ENCODE measurements at regions not wholly inside any gene's neighbourhood (a gene's known extent, or its start where the extent isn't known, plus 50 kb on each side); places are given as distances from the start of the nearest gene placed in this dataset.

DNA sequence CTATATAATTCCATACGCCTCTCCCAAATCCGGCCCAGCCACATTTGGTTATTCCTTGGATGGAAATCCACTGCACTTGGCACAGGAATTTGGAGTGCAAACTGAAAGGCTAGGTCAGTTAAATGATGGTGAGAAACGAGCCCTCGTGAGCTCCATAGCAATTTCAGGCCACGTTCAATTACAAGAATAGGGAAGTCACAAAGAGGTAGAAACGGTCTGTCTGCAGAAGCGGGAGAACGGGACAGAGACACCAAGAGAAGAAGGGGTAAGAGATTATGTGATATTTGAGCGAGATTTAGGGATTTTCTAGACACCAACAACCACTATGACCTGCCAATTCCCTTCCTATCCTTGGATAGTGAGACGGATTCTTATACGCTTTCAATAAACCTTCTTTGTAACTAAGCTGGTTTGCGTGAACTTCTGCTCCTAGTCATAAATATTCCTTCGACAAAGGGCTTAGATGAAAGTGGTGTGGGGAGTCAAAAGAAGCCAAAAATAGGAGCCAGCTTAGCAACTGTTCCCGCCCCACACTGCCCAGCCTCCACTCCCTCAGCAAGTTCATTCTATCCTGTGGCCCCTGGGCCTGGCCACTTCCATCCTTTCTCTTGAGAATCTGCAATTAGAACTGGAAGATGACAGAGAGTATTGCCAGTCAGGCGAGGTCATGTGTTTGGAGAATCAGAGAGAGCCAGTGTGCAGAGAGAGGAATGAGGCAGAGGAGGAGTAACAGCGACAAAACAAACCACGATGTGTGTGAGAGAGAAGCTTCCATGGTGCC lies 118.4 kb downstream of the ZNF608 start:
- Histone ChIP-seq H3K9ac (ENCODE audit: control insufficient read depth, extremely low read depth, insufficient read depth, low read length) (no peak overlapping the region), H3K4me1 (ENCODE audit: control insufficient read depth, extremely low read depth, insufficient read depth, low read length) (no peaks in the 10 kb centered on the region), H3K27me3 (ENCODE audit: control insufficient read depth, extremely low read depth, insufficient read depth, low read length) (no peaks in the 10 kb centered on the region), H3K36me3 (ENCODE audit: control insufficient read depth in 2 of 2, extremely low read depth in 1 of 2, insufficient read depth in 2 of 2, low read length in 2 of 2) (no peaks in the 10 kb centered on the region), H4K20me1 (ENCODE audit: control insufficient read depth, extremely low read depth, insufficient read depth, low read length) (no peaks in the 10 kb centered on the region), H3K9me3 (ENCODE audit: control insufficient read depth, low read depth, low read length) (no peaks in the 10 kb centered on the region), H2AFZ (ENCODE audit: control insufficient read depth, low read length) (no peak overlapping the region), H3K9me1 (ENCODE audit: control insufficient read depth, extremely low read depth, insufficient read depth, low read length) (no peaks in the 10 kb centered on the region), H3K27ac (ENCODE audit: control insufficient read depth, insufficient read depth, low read length) (no peak overlapping the region), H3K4me3 (ENCODE audit: control insufficient read depth in 2 of 3, extremely low read depth in 1 of 3, insufficient read depth in 2 of 3, low read depth in 1 of 3, low read length in 3 of 3) (no peak overlapping the region), H3K79me2 (ENCODE audit: control insufficient read depth, insufficient read depth, low read length) (no peaks in the 10 kb centered on the region), H3K4me2 (ENCODE audit: control insufficient read depth, extremely low read depth, insufficient read depth, low read depth, low read length) (no peak overlapping the region)
- no peak for DNase-seq (ENCODE audit: low read depth, low spot score)
- dilution Hi-C loops (cut with MboI; ENCODE audit: extremely low pct_ligation_motif_present, low sequenced_read_pairs), result no loop called here
- no peak for TF ChIP-seq EZH2 (IDR thresholded peaks at IDR 0.05; ENCODE audit: low read length)
- TF ChIP-seq, protein P1, sequence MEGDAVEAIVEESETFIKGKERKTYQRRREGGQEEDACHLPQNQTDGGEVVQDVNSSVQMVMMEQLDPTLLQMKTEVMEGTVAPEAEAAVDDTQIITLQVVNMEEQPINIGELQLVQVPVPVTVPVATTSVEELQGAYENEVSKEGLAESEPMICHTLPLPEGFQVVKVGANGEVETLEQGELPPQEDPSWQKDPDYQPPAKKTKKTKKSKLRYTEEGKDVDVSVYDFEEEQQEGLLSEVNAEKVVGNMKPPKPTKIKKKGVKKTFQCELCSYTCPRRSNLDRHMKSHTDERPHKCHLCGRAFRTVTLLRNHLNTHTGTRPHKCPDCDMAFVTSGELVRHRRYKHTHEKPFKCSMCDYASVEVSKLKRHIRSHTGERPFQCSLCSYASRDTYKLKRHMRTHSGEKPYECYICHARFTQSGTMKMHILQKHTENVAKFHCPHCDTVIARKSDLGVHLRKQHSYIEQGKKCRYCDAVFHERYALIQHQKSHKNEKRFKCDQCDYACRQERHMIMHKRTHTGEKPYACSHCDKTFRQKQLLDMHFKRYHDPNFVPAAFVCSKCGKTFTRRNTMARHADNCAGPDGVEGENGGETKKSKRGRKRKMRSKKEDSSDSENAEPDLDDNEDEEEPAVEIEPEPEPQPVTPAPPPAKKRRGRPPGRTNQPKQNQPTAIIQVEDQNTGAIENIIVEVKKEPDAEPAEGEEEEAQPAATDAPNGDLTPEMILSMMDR (optimal IDR thresholded peaks at IDR 0.05 in 1 of 3, IDR thresholded peaks at IDR 0.05 in 1 of 3, conservative IDR thresholded peaks at IDR 0.05 in 1 of 3; ENCODE audit: extremely low read depth in 1 of 3, insufficient read depth in 2 of 3, low read length in 3 of 3), result no peak
- no peak for FAIRE-seq

DNA sequence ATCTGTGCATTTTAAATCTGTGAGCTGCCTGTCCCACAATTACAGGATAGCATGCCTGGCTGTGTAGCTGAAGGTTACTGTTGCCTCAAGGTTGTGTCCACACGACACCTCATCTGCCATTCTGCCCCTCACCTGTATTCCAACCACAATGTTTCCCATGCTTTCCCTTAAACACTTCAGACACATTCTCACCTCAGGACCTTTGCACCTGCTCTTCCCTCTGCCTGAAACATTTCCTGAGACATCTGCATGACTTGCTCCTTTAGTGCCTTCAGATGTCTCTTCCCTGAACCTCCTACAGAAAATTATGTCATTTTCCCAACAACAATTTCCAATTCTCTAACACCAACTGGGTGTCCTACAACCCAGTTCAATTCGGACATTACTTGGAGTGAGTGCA lies 120.4 kb downstream of the ZNF608 start:
- no peak for FAIRE-seq
- DNase-seq (ENCODE audit: low read depth, low spot score), result no peak
- Histone ChIP-seq H3K9me3 (ENCODE audit: control insufficient read depth, low read depth, low read length) (no peaks in the 10 kb centered on the region), H3K27me3 (ENCODE audit: control insufficient read depth, extremely low read depth, insufficient read depth, low read length) (no peaks in the 10 kb centered on the region), H3K4me2 (ENCODE audit: control insufficient read depth, extremely low read depth, insufficient read depth, low read depth, low read length) (no peak overlapping the region), H3K9ac (ENCODE audit: control insufficient read depth, extremely low read depth, insufficient read depth, low read length) (no peak overlapping the region), H3K36me3 (ENCODE audit: control insufficient read depth in 2 of 2, extremely low read depth in 1 of 2, insufficient read depth in 2 of 2, low read length in 2 of 2) (no peaks in the 10 kb centered on the region), H3K27ac (ENCODE audit: control insufficient read depth, insufficient read depth, low read length) (no peak overlapping the region), H4K20me1 (ENCODE audit: control insufficient read depth, extremely low read depth, insufficient read depth, low read length) (no peaks in the 10 kb centered on the region), H2AFZ (ENCODE audit: control insufficient read depth, low read length) (no peak overlapping the region), H3K4me3 (ENCODE audit: control insufficient read depth in 2 of 3, extremely low read depth in 1 of 3, insufficient read depth in 2 of 3, low read depth in 1 of 3, low read length in 3 of 3) (no peak overlapping the region), H3K79me2 (ENCODE audit: control insufficient read depth, insufficient read depth, low read length) (no peaks in the 10 kb centered on the region), H3K9me1 (ENCODE audit: control insufficient read depth, extremely low read depth, insufficient read depth, low read length) (no peaks in the 10 kb centered on the region), H3K4me1 (ENCODE audit: control insufficient read depth, extremely low read depth, insufficient read depth, low read length) (no peaks in the 10 kb centered on the region)
- dilution Hi-C loops (cut with MboI; ENCODE audit: extremely low pct_ligation_motif_present, low sequenced_read_pairs), result no loop called here
- no peak for TF ChIP-seq EZH2 (IDR thresholded peaks at IDR 0.05; ENCODE audit: low read length)
- TF ChIP-seq, protein P1 (optimal IDR thresholded peaks at IDR 0.05 in 1 of 3, IDR thresholded peaks at IDR 0.05 in 1 of 3, conservative IDR thresholded peaks at IDR 0.05 in 1 of 3; ENCODE audit: extremely low read depth in 1 of 3, insufficient read depth in 2 of 3, low read length in 3 of 3), result no peak

Measured in keratinocyte (primary cell).